GM12865 (cell line): ENCODE measurements at regions not wholly inside any gene's neighbourhood (a gene's known extent, or its start where the extent isn't known, plus 50 kb on each side); places are given as distances from the start of the nearest gene placed in this dataset.

Source experiments
- DNase-seq: peaks from one replicate; pipeline ENCODE4 v3.0.0; 2010; ENCODE audit warnings: low read depth
- H3K4me3 ChIP-seq: 2 replicates; pipeline ENCODE4 v1.5.1; 2011; ENCODE audit warnings: mild to moderate bottlenecking, low read depth, low read length, control low read depth
- CTCF ChIP-seq: IDR thresholded peaks from 2 replicates; pipeline ENCODE4 v1.5.1; 2011; ENCODE audit warnings: low read length, control low read depth, low read depth, inconsistent platforms; ENCODE audit not compliant: insufficient read depth; ENCODE audit errors: missing control alignments

- no peak for DNase-seq
- TF ChIP-seq CTCF: no peak
- H3K4me3 ChIP-seq: no peak overlapping the region
Measured at GRCh38 chr16:5315914-5316313, 218.3 kb upstream of the EEF2KMT start.

DNA sequence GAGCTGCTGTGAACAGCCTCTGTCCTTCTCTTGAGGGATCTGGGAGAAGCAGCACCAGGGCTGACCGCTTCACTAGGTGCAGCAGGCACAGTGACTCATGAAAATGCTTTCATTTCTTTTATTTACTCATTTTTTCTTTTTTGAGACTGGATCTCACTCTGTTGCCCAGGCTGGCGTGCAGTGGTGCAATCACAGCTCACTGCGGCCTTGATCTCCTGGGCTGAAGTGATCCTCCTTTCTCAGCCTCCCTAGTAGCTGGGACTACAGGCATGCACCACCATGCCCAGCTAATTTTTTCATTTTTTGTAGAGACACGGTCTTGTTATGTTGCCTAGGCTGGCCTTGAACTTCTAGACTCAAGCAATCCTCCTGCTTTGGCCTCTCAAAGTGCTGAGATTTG, 216.8 kb upstream of the EEF2KMT start:
- TF ChIP-seq CTCF: no peak
- no peak overlapping the region for H3K4me3 ChIP-seq
- no peak for DNase-seq

DNA sequence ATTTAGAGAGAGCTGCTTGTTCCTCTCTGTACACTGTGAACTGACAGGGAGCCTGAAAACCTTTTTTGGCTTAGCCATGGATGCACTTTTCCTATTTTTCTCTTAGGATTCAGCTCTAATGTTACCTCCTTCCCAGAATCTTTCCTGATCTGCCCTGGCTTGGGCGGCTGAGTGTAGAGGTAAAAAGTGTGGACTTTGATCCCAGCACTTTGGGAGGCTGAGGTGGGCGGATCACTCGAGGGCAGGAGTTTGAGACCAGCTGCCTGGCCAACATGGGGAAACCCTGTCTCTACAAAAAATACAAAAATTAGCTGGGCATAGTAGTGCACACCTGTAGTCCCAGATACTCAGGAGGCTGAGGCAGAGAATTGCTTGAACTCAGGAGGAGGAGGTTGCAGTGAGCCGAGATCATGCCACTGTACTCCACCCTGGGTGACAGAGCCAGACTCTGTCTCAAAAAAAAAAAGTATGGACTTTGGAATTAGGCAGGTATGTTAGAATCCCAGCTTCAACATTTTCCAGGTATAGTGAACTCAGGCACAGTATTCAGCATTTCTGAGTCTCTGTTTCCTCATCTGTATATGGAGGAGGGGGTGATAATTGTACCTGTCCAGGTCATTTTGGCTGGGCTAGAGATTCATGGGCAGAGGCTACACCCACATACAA, 212.5 kb upstream of the EEF2KMT start:
- H3K4me3 ChIP-seq: no peak overlapping the region
- DNase-seq: no peak
- TF ChIP-seq CTCF: no peak

DNA sequence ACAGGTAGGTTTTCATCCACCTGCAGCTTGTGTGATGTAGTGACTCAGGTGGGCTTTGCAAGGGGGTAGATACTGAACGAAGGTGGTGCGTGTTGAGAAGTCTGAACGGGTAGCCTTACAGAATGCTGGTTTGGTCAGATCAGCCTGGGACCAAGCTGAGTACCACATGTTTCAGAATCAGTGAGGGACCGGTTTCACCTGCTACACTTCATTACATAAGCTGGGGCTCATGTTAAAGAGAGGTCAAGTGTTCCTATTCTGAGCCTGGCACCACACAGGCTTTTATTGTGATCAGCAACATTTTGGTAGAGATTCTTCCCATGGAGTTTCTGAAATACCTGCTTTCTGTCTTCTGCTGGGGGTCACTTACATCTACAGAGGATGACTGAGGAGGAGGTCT, 207.4 kb upstream of the EEF2KMT start:
- H3K4me3 ChIP-seq: no peak overlapping the region
- no peak for DNase-seq
- no peak for TF ChIP-seq CTCF

DNA sequence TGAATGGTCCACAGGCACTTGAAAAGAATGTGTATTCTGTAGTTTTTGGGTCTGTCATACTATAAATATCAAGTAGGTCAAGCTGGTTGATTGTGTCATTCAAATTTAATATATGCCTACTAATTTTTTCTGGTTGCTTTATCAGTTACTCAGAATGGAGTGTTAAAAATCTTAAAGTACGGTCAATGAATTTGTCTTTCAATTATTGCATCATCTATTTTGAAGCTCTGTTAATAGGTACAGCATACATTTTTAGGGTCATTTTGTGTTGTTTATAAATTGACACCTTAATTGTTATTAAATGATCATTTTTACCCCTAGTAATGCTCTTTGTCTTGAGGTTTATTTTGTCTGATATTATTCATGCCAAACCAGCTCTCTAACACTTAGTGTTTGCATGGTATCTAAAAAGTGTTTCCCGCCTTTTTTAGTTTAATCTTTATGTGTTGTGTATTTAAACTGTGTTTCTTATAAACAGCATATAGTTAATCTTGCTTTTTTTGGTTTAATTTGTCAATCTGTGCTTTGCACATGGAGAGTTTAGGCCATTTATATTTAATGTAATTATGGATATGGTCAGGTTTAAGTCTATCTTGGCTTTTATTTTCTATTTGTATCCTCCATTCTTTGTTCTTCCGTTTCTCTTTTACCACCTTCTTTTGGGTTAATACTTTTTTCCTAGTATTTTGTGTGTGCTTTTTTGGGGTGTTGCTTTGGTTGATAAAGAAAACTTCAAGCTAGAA, 204.9 kb upstream of the EEF2KMT start:
- TF ChIP-seq CTCF: no peak
- H3K4me3 ChIP-seq: no peak overlapping the region
- no peak for DNase-seq

- no peak for DNase-seq
- TF ChIP-seq CTCF: no peak
- no peak overlapping the region for H3K4me3 ChIP-seq
Measured at GRCh38 chr16:5298202-5298601, 200.6 kb upstream of the EEF2KMT start.
